ENCODE measurements at regions not wholly inside any gene's neighbourhood (a gene's known extent, or its start where the extent isn't known, plus 50 kb on each side); places are given as distances from the start of the nearest gene placed in this dataset.

DNA sequence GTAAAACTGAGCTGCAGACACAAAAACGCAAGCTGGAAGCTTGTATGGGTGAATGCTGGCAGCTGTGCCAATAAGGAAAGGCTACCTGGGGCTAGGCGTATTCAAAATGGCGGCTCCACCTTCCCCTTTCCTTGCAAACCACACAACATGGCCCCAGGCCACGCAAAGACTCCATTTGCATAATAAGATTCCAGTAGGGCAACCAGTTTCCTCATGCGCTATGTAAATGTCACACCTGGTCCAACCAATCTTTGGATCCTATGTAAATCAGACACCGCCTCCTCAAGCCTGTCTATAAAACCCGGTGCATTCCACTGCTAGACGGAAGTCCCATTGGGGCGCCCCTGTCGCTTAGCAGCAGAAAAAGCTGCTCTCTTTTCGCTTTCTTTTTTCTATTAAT lies 505.9 kb upstream of the BTBD3 start:
- Histone ChIP-seq H3K4me3 (ENCODE audit: low read depth, low read length, poor library complexity, severe bottlenecking) (no peak overlapping the region), H3K79me2 (ENCODE audit: insufficient read depth, low read depth, low read length) (no peaks in the 10 kb centered on the region), H3K4me2 (ENCODE audit: low read length) (no peak overlapping the region), H4K20me1 (ENCODE audit: insufficient read depth, low read length) (no peaks in the 10 kb centered on the region), H2AFZ (ENCODE audit: low read length) (no peak overlapping the region; the same call in 1 of the 2 replicates), H3K9me3 (ENCODE audit: low read length) (no peaks in the 10 kb centered on the region), H3K9me2 (ENCODE audit: insufficient read depth, low read length) (no peaks in the 10 kb centered on the region), H3K4me1 (ENCODE audit: insufficient read depth, low read length, poor library complexity, severe bottlenecking) (no peaks in the 10 kb centered on the region), H3K36me3 (ENCODE audit: insufficient read depth, low read length) (no peaks in the 10 kb centered on the region), H3K27ac (ENCODE audit: low read depth, low read length, poor library complexity, severe bottlenecking) (no peak overlapping the region)
- intact Hi-C loops (cut with micrococcal nuclease; ENCODE audit: unreplicated experiment) = no loop called here
- TF ChIP-seq EZH2phosphoT487 (IDR thresholded peaks at IDR 0.05; ENCODE audit: borderline replicate concordance, low read depth, low read length) = no peak
- TF ChIP-seq, protein P1, sequence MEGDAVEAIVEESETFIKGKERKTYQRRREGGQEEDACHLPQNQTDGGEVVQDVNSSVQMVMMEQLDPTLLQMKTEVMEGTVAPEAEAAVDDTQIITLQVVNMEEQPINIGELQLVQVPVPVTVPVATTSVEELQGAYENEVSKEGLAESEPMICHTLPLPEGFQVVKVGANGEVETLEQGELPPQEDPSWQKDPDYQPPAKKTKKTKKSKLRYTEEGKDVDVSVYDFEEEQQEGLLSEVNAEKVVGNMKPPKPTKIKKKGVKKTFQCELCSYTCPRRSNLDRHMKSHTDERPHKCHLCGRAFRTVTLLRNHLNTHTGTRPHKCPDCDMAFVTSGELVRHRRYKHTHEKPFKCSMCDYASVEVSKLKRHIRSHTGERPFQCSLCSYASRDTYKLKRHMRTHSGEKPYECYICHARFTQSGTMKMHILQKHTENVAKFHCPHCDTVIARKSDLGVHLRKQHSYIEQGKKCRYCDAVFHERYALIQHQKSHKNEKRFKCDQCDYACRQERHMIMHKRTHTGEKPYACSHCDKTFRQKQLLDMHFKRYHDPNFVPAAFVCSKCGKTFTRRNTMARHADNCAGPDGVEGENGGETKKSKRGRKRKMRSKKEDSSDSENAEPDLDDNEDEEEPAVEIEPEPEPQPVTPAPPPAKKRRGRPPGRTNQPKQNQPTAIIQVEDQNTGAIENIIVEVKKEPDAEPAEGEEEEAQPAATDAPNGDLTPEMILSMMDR (conservative IDR thresholded peaks at IDR 0.05; ENCODE audit: low read length) = no peak
- CTCF ChIA-PET (ENCODE audit: unreplicated experiment) = no interaction called here
- POLR2A ChIA-PET = interaction anchor here (0.9 kb wide), 1 partner anchor 10 kb away, joined by 3 read pairs; no protein-coding TSS in a partner anchor
- BruUV-seq (replicated peaks) = no TSS peak
- DNase-seq (ENCODE audit: low spot score) = no peak

DNA sequence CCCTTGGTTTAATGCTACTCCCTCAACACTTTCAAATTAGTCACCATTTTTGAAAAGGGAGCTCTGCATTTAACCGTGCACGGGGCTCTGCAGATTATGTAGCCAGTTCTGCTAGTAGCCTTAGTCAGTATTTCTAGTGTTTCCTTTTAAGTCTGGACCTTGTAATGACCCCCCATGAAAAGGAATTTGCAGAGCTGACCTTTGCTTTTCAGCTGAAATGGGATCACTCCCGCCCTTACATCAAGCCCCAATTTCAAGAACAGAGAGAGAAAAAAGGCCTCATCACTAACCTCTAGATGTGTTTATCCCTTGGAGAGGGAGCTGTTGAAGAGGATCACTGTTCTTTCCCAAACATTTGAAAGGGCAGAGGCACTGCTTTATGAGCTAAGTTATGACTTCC lies 490.7 kb upstream of the BTBD3 start:
- intact Hi-C loops (cut with micrococcal nuclease; ENCODE audit: unreplicated experiment) = no loop called here
- no peaks in the 10 kb centered on the region for H3K9me3 ChIP-seq (ENCODE audit: low read length)
- no peaks in the 10 kb centered on the region for H3K79me2 ChIP-seq (ENCODE audit: insufficient read depth, low read depth, low read length)
- no peak overlapping the region for H3K4me3 ChIP-seq (ENCODE audit: low read depth, low read length, poor library complexity, severe bottlenecking)
- no peak for TF ChIP-seq EZH2phosphoT487 (IDR thresholded peaks at IDR 0.05; ENCODE audit: borderline replicate concordance, low read depth, low read length)
- TF ChIP-seq, protein P1 (conservative IDR thresholded peaks at IDR 0.05; ENCODE audit: low read length) = no peak
- no peaks in the 10 kb centered on the region for H3K9me2 ChIP-seq (ENCODE audit: insufficient read depth, low read length)
- H2AFZ ChIP-seq (ENCODE audit: low read length) = no peak overlapping the region
- POLR2A ChIA-PET = interaction anchor here (0.6 kb wide), 1 partner anchor 1835 kb away, joined by 3 read pairs; no protein-coding TSS in a partner anchor
- DNase-seq (ENCODE audit: low spot score) = no peak
- no peak overlapping the region for H3K27ac ChIP-seq (ENCODE audit: low read depth, low read length, poor library complexity, severe bottlenecking)
- no peak overlapping the region for H3K4me2 ChIP-seq (ENCODE audit: low read length)
- H3K4me1 ChIP-seq (ENCODE audit: insufficient read depth, low read length, poor library complexity, severe bottlenecking) = no peaks in the 10 kb centered on the region
- H3K36me3 ChIP-seq (ENCODE audit: insufficient read depth, low read length) = no peaks in the 10 kb centered on the region
- CTCF ChIA-PET (ENCODE audit: unreplicated experiment) = no interaction called here
- no peaks in the 10 kb centered on the region for H4K20me1 ChIP-seq (ENCODE audit: insufficient read depth, low read length)
- no TSS peak for BruUV-seq (replicated peaks)

DNA sequence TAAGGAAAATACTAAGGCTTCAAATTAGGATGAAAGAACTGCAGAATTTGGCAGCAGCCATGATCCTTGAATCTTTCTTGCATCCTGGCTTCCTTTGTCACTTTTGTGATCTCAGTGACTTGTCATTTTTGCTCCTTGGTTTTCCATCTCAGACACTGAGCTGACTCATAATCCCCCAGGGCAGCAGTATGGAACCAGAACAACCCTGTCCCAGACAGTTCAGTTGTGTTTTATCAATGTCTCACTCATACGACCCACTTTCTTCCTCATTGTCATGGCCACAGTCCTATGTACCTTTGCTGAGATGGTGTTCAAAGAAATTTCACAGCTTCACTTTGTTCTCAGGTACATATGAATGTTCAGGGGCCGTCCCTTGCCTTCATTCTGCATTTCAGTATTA lies 488.5 kb upstream of the BTBD3 start:
- no peaks in the 10 kb centered on the region for H4K20me1 ChIP-seq (ENCODE audit: insufficient read depth, low read length)
- no peak overlapping the region for H3K27ac ChIP-seq (ENCODE audit: low read depth, low read length, poor library complexity, severe bottlenecking)
- no peak for DNase-seq (ENCODE audit: low spot score)
- ChIA-PET CTCF (ENCODE audit: unreplicated experiment) (no interaction called here), POLR2A (no interaction called here)
- no peaks in the 10 kb centered on the region for H3K9me3 ChIP-seq (ENCODE audit: low read length)
- no peak overlapping the region for H2AFZ ChIP-seq (ENCODE audit: low read length)
- H3K36me3 ChIP-seq (ENCODE audit: insufficient read depth, low read length) = no peaks in the 10 kb centered on the region
- no peak overlapping the region for H3K4me3 ChIP-seq (ENCODE audit: low read depth, low read length, poor library complexity, severe bottlenecking)
- H3K79me2 ChIP-seq (ENCODE audit: insufficient read depth, low read depth, low read length) = no peaks in the 10 kb centered on the region
- no peaks in the 10 kb centered on the region for H3K4me1 ChIP-seq (ENCODE audit: insufficient read depth, low read length, poor library complexity, severe bottlenecking)
- TF ChIP-seq EZH2phosphoT487 (IDR thresholded peaks at IDR 0.05; ENCODE audit: borderline replicate concordance, low read depth, low read length) = no peak
- TF ChIP-seq, protein P1 (conservative IDR thresholded peaks at IDR 0.05; ENCODE audit: low read length) = no peak
- BruUV-seq (replicated peaks) = no TSS peak
- H3K9me2 ChIP-seq (ENCODE audit: insufficient read depth, low read length) = no peaks in the 10 kb centered on the region
- intact Hi-C loops (cut with micrococcal nuclease; ENCODE audit: unreplicated experiment) = no loop called here
- no peak overlapping the region for H3K4me2 ChIP-seq (ENCODE audit: low read length)
